ENCODE measurements at regions not wholly inside any gene's neighbourhood (a gene's known extent, or its start where the extent isn't known, plus 50 kb on each side); places are given as distances from the start of the nearest gene placed in this dataset.
A peak's percentile ranks its signal among the peaks of the same experiment; 100 is the strongest.
"Not testable (repeated sequence)": the region's sequence is repeated elsewhere in the genome, so short reads cannot be mapped to it uniquely, and the experiment has no call there.

- no peak for DNase-seq
Measured at GRCh38 chr4:184950117-184950830, 68.0 kb upstream of the HELT start.

- no peak for DNase-seq
Measured at GRCh38 chr4:184950926-184951325, 67.4 kb upstream of the HELT start.

- DNase-seq: no peak
Measured at GRCh38 chr4:184951668-184952160, 66.6 kb upstream of the HELT start.

- no peak for DNase-seq
Measured at GRCh38 chr4:184952522-184952921, 65.8 kb upstream of the HELT start.

- DNase-seq: no peak
Measured at GRCh38 chr4:184953421-184953945, 64.8 kb upstream of the HELT start.

- DNase-seq: no peak
Measured at GRCh38 chr4:184953971-184954370, 64.3 kb upstream of the HELT start.

GRCh38 chr4:184954482-184954881, 63.8 kb upstream of the HELT start:
- DNase-seq: no peak

- DNase-seq: no peak
Measured at GRCh38 chr4:184955116-184955515, 63.2 kb upstream of the HELT start.

- no peak for DNase-seq
Measured at GRCh38 chr4:184955636-184956035, 62.7 kb upstream of the HELT start.

- DNase-seq: no peak
Measured at GRCh38 chr4:184957446-184958115, 60.7 kb upstream of the HELT start.

GRCh38 chr4:184958127-184958922, 60.0 kb upstream of the HELT start:
- DNase-seq: no peak

GRCh38 chr4:184958923-184959210, 59.4 kb upstream of the HELT start:
- DNase-seq: no peak

- no peak for DNase-seq
Measured at GRCh38 chr4:184959309-184959708, 59.0 kb upstream of the HELT start.

GRCh38 chr4:184959786-184960185, 58.5 kb upstream of the HELT start:
- DNase-seq: no peak

GRCh38 chr4:184960505-184960971, 57.8 kb upstream of the HELT start:
- peak; percentile 72 for DNase-seq

GRCh38 chr4:184961660-184962059, 56.6 kb upstream of the HELT start:
- DNase-seq: no peak

GRCh38 chr4:184962125-184962638, 56.1 kb upstream of the HELT start:
- no peak for DNase-seq

GRCh38 chr4:184965230-184966050, 52.9 kb upstream of the HELT start:
- not testable (repeated sequence) for DNase-seq

- not testable (repeated sequence) for DNase-seq
Measured at GRCh38 chr4:184966051-184966691, 52.1 kb upstream of the HELT start.

- DNase-seq: not testable (repeated sequence)
Measured at GRCh38 chr4:184967699-184968098, 50.6 kb upstream of the HELT start.

- no peak for DNase-seq
Measured at GRCh38 chr4:184968366-184968765, 49.9 kb upstream of the HELT start.

Data from retina (tissue), 1 donor.